HEK293 (cell line): ENCODE measurements at regions not wholly inside any gene's neighbourhood (a gene's known extent, or its start where the extent isn't known, plus 50 kb on each side); places are given as distances from the start of the nearest gene placed in this dataset.

Experiments
- CTCF ChIA-PET: fragments of 350-600 bp; formaldehyde crosslinking; extraction: SDS; loops from one replicate; lab custom pipeline; 2021; ENCODE audit warnings: antibody characterized with exemption; lab: Yijun Ruan, JAX
- POLR2A ChIA-PET: fragments of 300-600 bp; formaldehyde crosslinking; extraction: SDS; loops from one replicate; lab custom pipeline; 2020; ENCODE audit warnings: antibody characterized with exemption, inconsistent platforms; lab: Yijun Ruan, JAX
- H3K27ac ChIP-seq: fragments of 200-500 bp; sonication (Bioruptor generic); 2 replicates; pipeline ENCODE4 v1.5.1; 2014; ENCODE audit warnings: low read depth, low read length, control low read depth, inconsistent platforms; ENCODE audit errors: extremely low read depth
- H3K36me3 ChIP-seq, 2 experiments: fragments of 200-500 bp in 1 of 2; sonication (Bioruptor generic) in 1 of 2; 1 replicate in 1 of 2; 2 replicates in 1 of 2; pipeline ENCODE4 v1.5.1; 2014 to 2017; ENCODE audit warnings: inconsistent platforms in 2 of 2, low read length in 2 of 2; ENCODE audit not compliant: control insufficient read depth in 2 of 2, insufficient read depth in 1 of 2
- H3K4me1 ChIP-seq: fragments of 200-500 bp; sonication (Bioruptor generic); 2 replicates; pipeline ENCODE4 v1.5.1; 2014; ENCODE audit warnings: mild to moderate bottlenecking, low read length, inconsistent platforms; ENCODE audit not compliant: control insufficient read depth, insufficient read depth
- H3K4me3 ChIP-seq: 2 replicates; pipeline ENCODE4 v1.5.1; 2011; ENCODE audit warnings: low read depth, mild to moderate bottlenecking, control low read depth, low read length, moderate library complexity
- H3K9me3 ChIP-seq: fragments of 200-500 bp; sonication (Bioruptor generic); 2 replicates; pipeline ENCODE4 v1.5.1; 2014; ENCODE audit warnings: low read depth, low read length, inconsistent platforms; ENCODE audit not compliant: control insufficient read depth, insufficient read depth
- BCL11A ChIP-seq: fragments of 450-650 bp; formaldehyde crosslinking; IDR thresholded peaks from 2 replicates; pipeline ENCODE4 v1.5.1; 2016; ENCODE audit warnings: low read depth, missing biosample characterization, missing genetic modification characterization
- GFI1B ChIP-seq: fragments of 450-650 bp; formaldehyde crosslinking; IDR thresholded peaks from 2 replicates; pipeline ENCODE4 v1.5.1; 2016; ENCODE audit warnings: missing biosample characterization, missing genetic modification characterization
- GLIS2 ChIP-seq: fragments of 450-650 bp; formaldehyde crosslinking; IDR thresholded peaks from 2 replicates; pipeline ENCODE4 v1.5.1; 2016; ENCODE audit warnings: missing biosample characterization, missing genetic modification characterization
- KLF10 ChIP-seq: fragments of 450-650 bp; IDR thresholded peaks from 2 replicates; pipeline ENCODE4 v1.5.1; 2018; ENCODE audit warnings: missing biosample characterization, mild to moderate bottlenecking, missing genetic modification characterization
- REPIN1 ChIP-seq: fragments of 450-650 bp; formaldehyde crosslinking; IDR thresholded peaks from 2 replicates; pipeline ENCODE4 v1.5.1; 2017; ENCODE audit warnings: missing biosample characterization, missing genetic modification characterization, low read depth
- REST ChIP-seq: fragments of 450-650 bp; formaldehyde crosslinking; IDR thresholded peaks from 2 replicates; pipeline ENCODE4 v1.5.1; 2016; ENCODE audit warnings: missing biosample characterization, missing genetic modification characterization
- SCRT1 ChIP-seq: fragments of 450-650 bp; formaldehyde crosslinking; IDR thresholded peaks from 2 replicates; pipeline ENCODE4 v1.5.1; 2016; ENCODE audit warnings: missing biosample characterization, missing genetic modification characterization, borderline replicate concordance
- YY2 ChIP-seq: fragments of 450-650 bp; formaldehyde crosslinking; IDR thresholded peaks from 2 replicates; pipeline ENCODE4 v1.5.1; 2016; ENCODE audit warnings: missing biosample characterization, missing genetic modification characterization
- ZBTB7A ChIP-seq: fragments of 450-650 bp; formaldehyde crosslinking; IDR thresholded peaks from 2 replicates; pipeline ENCODE4 v1.5.1; 2016; ENCODE audit warnings: low read depth, missing biosample characterization, missing genetic modification characterization
- ZEB2 ChIP-seq: fragments of 450-650 bp; formaldehyde crosslinking; IDR thresholded peaks from 2 replicates; pipeline ENCODE4 v1.5.1; 2016; ENCODE audit warnings: missing biosample characterization, missing genetic modification characterization
- ZNF10 ChIP-seq: fragments of 450-650 bp; formaldehyde crosslinking; IDR thresholded peaks from 2 replicates; pipeline ENCODE4 v1.5.1; 2017; ENCODE audit warnings: missing biosample characterization, missing genetic modification characterization
- ZNF114 ChIP-seq: fragments of 450-650 bp; formaldehyde crosslinking; IDR thresholded peaks from 2 replicates; pipeline ENCODE4 v1.5.0; 2017; ENCODE audit warnings: missing biosample characterization, missing genetic modification characterization
- ZNF121 ChIP-seq: fragments of 450-650 bp; formaldehyde crosslinking; IDR thresholded peaks from 2 replicates; pipeline ENCODE4 v1.5.1; 2016; ENCODE audit warnings: missing biosample characterization, missing genetic modification characterization
- ZNF16 ChIP-seq: fragments of 450-650 bp; formaldehyde crosslinking; IDR thresholded peaks from 2 replicates; pipeline ENCODE4 v1.5.1; 2016; ENCODE audit warnings: low read depth, missing biosample characterization, missing genetic modification characterization
- ZNF214 ChIP-seq: fragments of 450-650 bp; formaldehyde crosslinking; IDR thresholded peaks from 2 replicates; pipeline ENCODE4 v1.5.1; 2017; ENCODE audit warnings: missing biosample characterization, mild to moderate bottlenecking, missing genetic modification characterization, borderline replicate concordance
- ZNF221 ChIP-seq: fragments of 450-650 bp; formaldehyde crosslinking; IDR thresholded peaks from 2 replicates; pipeline ENCODE4 v1.5.1; 2017; ENCODE audit warnings: missing biosample characterization, missing genetic modification characterization, borderline replicate concordance
- ZNF302 ChIP-seq: fragments of 450-650 bp; formaldehyde crosslinking; IDR thresholded peaks from 2 replicates; pipeline ENCODE4 v1.5.1; 2016; ENCODE audit warnings: missing biosample characterization, missing genetic modification characterization, low read depth
- ZNF324 ChIP-seq: fragments of 450-650 bp; formaldehyde crosslinking; IDR thresholded peaks from 2 replicates; pipeline ENCODE4 v1.5.1; 2016; ENCODE audit warnings: missing biosample characterization, missing genetic modification characterization
- ZNF366 ChIP-seq: fragments of 450-650 bp; formaldehyde crosslinking; conservative IDR thresholded peaks from 2 replicates; pipeline ENCODE4 v1.5.1; 2016; ENCODE audit warnings: missing biosample characterization, missing genetic modification characterization
- ZNF449 ChIP-seq: fragments of 450-650 bp; formaldehyde crosslinking; IDR thresholded peaks from 2 replicates; pipeline ENCODE4 v1.5.1; 2017; ENCODE audit warnings: missing biosample characterization, mild to moderate bottlenecking, missing genetic modification characterization, moderate library complexity
- ZNF473 ChIP-seq: fragments of 450-650 bp; formaldehyde crosslinking; IDR thresholded peaks from 2 replicates; pipeline ENCODE4 v1.5.1; 2017; ENCODE audit warnings: missing biosample characterization, missing genetic modification characterization
- ZNF514 ChIP-seq: fragments of 450-650 bp; formaldehyde crosslinking; IDR thresholded peaks from 2 replicates; pipeline ENCODE4 v1.5.1; 2016; ENCODE audit warnings: missing biosample characterization, missing genetic modification characterization
- ZNF521 ChIP-seq: fragments of 450-650 bp; formaldehyde crosslinking; IDR thresholded peaks from 2 replicates; pipeline ENCODE4 v1.5.1; 2017; ENCODE audit warnings: missing biosample characterization, mild to moderate bottlenecking, missing genetic modification characterization
- ZNF558 ChIP-seq: fragments of 450-650 bp; formaldehyde crosslinking; IDR thresholded peaks from 2 replicates; pipeline ENCODE4 v1.5.1; 2016; ENCODE audit warnings: missing biosample characterization, missing genetic modification characterization
- ZNF585B ChIP-seq: fragments of 450-650 bp; formaldehyde crosslinking; IDR thresholded peaks from 2 replicates; pipeline ENCODE4 v1.5.1; 2016; ENCODE audit warnings: missing biosample characterization, missing genetic modification characterization
- ZNF645 ChIP-seq: fragments of 450-650 bp; formaldehyde crosslinking; IDR thresholded peaks from 2 replicates; pipeline ENCODE4; 2016; ENCODE audit warnings: missing biosample characterization, missing genetic modification characterization
- ZNF704 ChIP-seq: fragments of 450-650 bp; formaldehyde crosslinking; IDR thresholded peaks from 2 replicates; pipeline ENCODE4 v1.5.1; 2016; ENCODE audit warnings: missing biosample characterization, missing genetic modification characterization
- ZNF830 ChIP-seq: fragments of 450-650 bp; IDR thresholded peaks from 2 replicates; pipeline ENCODE4 v1.5.0; 2018; ENCODE audit warnings: missing biosample characterization, missing genetic modification characterization, low read depth, mild to moderate bottlenecking, moderate library complexity
- ZSCAN30 ChIP-seq: fragments of 450-650 bp; IDR thresholded peaks from 2 replicates; pipeline ENCODE4 v1.5.1; 2018; ENCODE audit warnings: missing biosample characterization, mild to moderate bottlenecking, missing genetic modification characterization, moderate library complexity

GRCh38 chr4:100284129-100284880 lies 94.0 kb upstream of the DDIT4L start:
- Histone ChIP-seq H3K4me3 (no peak overlapping the region), H3K27ac (no peak overlapping the region), H3K36me3 (no peaks in the 10 kb centered on the region), H3K9me3 (no peaks in the 10 kb centered on the region), H3K4me1 (no peaks in the 10 kb centered on the region)
- ChIA-PET CTCF (no interaction called here), POLR2A (no interaction called here)
- TF ChIP-seq ZNF302 (tag by site-specific recombination), result no peak
- no peak for TF ChIP-seq ZEB2 (tag by site-specific recombination)
- no peak for TF ChIP-seq KLF10 (tag by site-specific recombination)
- no peak for TF ChIP-seq BCL11A
- TF ChIP-seq ZNF121, result no peak
- no peak for TF ChIP-seq ZSCAN30 (tag by site-specific recombination)
- no peak for TF ChIP-seq ZNF514 (tag by site-specific recombination)
- no peak for TF ChIP-seq ZNF704 (tag by site-specific recombination)
- no peak for TF ChIP-seq ZNF449
- no peak for TF ChIP-seq ZBTB7A (tag by site-specific recombination)
- no peak for TF ChIP-seq GFI1B (tag by site-specific recombination)
- TF ChIP-seq YY2 (tag by site-specific recombination), result no peak
- TF ChIP-seq ZNF221 (tag by site-specific recombination), result no peak
- no peak for TF ChIP-seq ZNF830
- no peak for TF ChIP-seq REPIN1 (tag by site-specific recombination)

- ChIA-PET POLR2A (no interaction called here), CTCF (interaction anchor here (0.6 kb wide), 1 partner anchor 10 kb away, joined by 5 read pairs; no protein-coding TSS in a partner anchor)
- Histone ChIP-seq H3K27ac (no peak overlapping the region), H3K4me1 (no peaks in the 10 kb centered on the region), H3K36me3 (no peaks in the 10 kb centered on the region), H3K4me3 (no peak overlapping the region), H3K9me3 (no peaks in the 10 kb centered on the region)
- TF ChIP-seq ZNF521 (no peak), ZNF121 (no peak), ZNF16 (tag by site-specific recombination) (no peak), REST (tag by site-specific recombination) (no peak), KLF10 (tag by site-specific recombination) (no peak), ZNF585B (tag by site-specific recombination) (no peak), SCRT1 (tag by site-specific recombination) (no peak), ZNF214 (tag by site-specific recombination) (no peak), ZNF645 (no peak), GLIS2 (no peak), ZNF10 (no peak), ZNF473 (tag by site-specific recombination) (no peak), ZNF558 (no peak), ZNF366 (tag by site-specific recombination) (no peak), ZNF114 (tag by site-specific recombination) (no peak), ZNF324 (tag by site-specific recombination) (no peak)
Observed at GRCh38 chr4:100280807-100281206, 90.5 kb upstream of the DDIT4L start.
